ENCODE measurements at regions not wholly inside any gene's neighbourhood (a gene's known extent, or its start where the extent isn't known, plus 50 kb on each side); places are given as distances from the start of the nearest gene placed in this dataset.

GRCh38 chr1:185487936-185488335, 170.9 kb upstream of the IVNS1ABP start:
- TF ChIP-seq CTCF (conservative IDR thresholded peaks at IDR 0.05; ENCODE audit: low read depth, low read length) (no peak), EZH2phosphoT487 (IDR thresholded peaks at IDR 0.05; ENCODE audit: borderline replicate concordance, low read length) (no peak), EZH2 (IDR thresholded peaks at IDR 0.05; ENCODE audit: low read length, unreplicated experiment) (no peak)

Data from PC-3 (cell line).